ENCODE measurements at regions not wholly inside any gene's neighbourhood (a gene's known extent, or its start where the extent isn't known, plus 50 kb on each side); places are given as distances from the start of the nearest gene placed in this dataset.

DNA sequence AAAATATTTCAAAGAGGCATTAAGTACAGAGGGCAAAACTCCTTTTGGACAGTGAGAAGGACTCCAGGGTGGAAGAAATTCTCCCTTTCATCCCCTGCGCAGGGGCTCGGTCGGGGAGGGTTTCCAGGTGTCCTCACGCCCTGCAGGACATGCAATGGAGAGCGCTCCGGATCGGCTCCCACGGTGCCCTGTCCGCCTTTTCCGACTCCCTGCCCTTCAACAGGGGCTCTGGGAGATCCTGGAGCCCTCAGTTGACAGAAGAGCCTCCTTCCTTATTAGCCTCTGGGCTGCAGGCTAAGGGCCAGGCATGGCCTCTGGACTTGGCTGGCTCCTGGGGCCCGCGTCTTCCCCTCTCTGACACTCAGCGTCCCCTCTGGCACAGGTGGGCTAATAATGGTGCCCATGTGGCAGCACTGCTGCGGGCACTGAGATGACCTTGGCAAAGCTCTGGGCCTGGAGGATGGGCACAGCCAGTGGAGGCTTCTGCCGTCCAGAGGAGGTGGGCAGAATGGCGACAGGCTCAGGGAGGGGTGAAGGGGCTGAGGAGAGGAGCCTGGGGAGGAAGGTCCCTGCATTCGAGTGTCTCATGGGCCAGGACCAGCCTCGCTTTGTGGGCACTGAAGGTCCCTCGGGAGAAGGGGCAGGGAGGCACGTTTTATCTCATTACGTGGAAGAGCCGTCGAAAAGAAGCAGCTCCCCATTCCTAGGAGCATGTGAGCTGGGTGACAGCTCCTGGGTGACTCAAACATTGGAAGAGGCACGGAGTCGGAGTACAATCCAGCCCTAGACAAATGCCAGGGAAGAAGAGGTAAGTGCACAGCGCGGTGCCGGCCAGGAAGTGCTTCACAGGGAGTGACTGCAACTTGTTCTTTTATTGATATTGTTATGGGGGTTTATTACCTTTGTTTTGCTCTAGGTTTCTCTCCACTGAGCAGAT lies 161.7 kb downstream of the IRF8 start:
- DNase-seq, result no peak

DNA sequence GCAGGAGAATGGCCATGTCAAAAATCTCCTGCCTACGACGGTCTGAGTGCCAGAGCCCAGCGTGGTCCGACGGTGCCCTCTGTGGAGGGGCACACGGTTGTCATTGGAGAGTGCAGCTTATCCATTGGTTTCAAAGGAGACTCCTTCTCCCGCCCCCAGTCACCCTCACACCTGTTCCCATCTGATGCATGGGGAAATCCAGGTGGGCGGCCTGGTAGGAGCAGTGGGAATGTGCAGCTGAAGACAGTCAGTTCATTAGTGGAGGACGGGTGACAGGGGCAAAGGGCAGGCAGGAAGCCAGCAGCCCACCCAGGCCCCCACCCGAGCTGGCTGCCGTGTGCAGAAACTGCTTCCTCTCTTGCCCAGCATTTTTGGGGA lies 162.3 kb downstream of the IRF8 start:
- no peak for DNase-seq

DNA sequence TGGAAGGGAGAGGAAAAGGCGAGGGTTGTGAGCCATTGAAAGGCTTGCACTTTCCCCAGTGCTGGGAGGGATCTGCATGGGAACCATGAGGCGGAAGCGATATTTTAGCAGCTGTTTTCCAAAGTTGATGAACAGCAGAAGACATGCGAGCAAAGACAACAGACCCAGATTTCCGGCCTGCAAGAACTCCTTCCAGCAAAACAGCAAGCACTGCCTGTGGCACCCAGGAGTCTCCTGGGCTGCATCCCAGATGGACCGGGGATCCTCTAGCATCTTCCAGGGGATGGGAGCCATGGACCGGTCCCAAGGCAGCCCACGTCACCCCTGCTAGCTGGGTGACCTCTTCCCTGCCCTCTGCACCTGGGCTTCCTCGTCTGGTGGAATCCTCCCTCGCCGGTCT lies 162.8 kb downstream of the IRF8 start:
- no peak for DNase-seq

DNA sequence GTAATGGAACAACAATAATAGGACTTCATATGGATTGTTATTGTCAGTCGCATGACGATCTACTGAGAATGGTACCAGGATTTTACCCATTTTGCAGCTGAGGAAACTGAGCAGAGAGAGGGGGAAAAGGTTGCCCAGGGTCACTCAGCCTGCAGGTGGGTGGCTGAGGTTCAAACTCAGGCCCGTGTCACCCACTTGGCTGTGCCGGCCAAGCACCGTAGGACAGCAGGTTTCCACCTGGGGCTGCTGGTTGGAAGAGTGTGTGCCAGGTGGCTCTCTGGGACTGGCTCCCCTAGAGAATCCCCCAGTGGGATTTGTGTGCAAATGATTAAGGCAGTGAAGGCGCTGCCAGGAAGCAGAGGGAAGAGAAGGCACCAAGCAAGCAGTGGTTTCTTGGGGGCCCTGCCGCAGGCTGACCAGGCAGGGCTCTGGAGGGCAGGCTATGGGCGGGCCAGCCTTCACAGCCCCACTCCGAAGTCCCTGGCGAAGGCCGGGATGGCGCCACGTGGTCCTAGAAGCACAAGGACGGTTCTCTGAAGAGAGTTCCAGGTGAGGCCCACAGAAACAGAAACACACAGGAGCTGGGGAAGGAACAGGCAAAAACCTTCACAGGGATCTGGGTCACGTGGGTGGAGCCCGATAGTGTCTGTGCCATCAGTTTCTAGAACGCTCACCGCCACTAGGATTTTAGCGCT lies 163.5 kb downstream of the IRF8 start:
- DNase-seq, result no peak

DNA sequence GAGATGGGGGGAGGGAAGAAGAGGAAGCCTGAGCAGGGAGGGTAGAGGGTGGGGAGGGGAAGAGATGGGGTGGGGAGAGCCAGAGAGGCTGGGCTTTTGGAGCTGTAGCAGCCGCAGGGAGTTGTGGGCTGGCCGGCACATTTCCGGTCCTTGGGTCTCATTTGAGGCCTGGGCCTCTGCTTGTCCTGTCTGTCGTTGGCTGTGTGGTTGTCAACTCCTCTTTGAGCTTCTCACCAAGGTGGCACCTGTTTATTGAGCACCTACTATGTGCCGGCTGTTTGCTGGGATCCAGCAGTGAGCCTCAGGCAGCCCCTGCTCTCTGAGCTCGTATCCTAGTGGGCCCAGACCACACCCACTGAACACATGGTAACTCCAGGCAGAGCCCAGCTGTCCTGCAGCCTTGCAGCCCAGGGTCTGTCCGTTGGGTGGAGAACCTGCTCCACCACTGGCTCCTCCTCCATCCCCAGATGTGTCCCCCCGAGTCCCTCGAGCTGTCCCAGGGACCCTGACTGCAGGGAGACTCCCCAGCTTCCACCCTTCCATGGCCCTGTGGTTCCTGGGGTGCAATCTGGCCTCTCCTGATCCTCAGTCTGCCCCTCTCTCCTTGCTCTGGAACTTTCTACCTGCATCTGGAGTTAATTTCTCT lies 164.9 kb downstream of the IRF8 start:
- no peak for DNase-seq

DNA sequence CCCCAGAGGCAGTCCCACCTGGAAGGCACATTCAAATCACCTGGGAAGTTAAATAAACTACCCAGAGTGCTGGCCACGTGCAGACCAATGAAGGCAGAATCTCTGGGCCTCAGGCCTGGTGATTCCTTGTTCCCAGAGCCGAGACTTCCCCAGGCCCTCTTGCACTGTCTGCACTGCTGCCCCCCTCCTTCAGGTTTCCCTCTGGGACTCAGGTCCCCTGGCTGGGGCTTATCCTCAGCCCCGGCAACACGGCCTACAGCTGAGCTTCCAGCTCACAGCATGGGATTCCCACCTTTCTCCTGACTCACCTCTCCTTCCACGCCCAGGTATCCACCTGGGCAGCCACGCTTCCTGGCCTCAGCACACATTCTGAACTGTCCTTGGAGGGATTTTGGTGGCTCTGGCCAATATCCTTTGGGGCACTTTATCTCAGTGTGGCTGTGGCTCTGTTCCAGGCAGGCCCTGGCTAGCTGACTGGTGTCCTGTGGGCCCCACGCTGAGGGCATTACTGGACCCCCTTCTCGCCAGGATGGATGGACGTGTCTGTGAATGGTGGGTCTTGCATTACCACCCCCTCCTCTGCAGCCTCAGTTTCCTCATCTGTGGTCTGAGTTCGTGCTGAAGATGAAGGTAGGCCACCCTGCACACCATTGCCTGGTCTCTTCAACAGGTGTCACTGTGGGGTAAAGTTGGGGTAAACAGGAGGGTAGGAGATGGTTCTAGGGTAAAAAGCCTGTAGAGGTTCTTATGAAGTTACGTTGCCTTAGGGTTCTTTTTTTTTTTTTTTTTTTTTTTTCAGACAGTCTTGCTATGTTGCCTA lies 165.7 kb downstream of the IRF8 start:
- DNase-seq, result no peak

DNA sequence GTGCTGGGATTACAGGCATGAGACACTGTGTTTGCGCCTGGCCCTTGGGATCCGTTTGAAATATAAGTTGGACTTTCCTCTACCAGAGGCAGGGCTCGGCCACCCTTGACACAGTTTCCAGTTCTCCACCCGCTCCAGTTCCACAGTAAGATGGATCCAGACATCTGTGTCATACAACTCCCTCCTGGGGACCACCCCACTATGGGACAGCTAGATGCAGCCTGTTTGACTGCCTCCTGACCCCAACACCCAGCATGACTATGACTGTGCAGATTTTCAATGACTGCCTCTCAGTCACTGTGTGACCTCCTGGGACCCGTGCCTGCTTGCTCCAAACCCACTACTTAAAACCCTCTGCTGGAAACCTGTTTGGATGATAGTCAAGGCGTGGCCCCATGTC lies 166.7 kb downstream of the IRF8 start:
- no peak for DNase-seq

DNA sequence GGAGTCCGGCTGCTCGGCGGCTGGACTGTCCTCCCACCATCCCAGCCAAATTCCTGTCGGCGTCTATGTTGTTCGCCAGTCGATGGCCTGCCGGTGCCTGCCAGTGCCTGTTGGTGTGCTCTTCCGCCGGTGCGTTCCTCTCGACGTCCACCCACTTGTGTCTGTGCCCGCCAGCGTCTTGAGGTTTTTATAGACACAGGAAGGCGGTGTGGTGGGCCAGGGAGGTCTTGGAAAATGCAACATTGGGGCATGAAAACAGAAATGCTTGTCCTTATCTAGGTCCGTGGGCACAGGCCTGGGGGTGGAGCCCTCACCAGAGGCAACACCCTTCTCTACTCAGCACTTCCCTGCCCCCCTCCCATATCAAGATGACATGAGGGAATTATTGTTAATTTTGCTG lies 167.8 kb downstream of the IRF8 start:
- DNase-seq, result no peak

DNA sequence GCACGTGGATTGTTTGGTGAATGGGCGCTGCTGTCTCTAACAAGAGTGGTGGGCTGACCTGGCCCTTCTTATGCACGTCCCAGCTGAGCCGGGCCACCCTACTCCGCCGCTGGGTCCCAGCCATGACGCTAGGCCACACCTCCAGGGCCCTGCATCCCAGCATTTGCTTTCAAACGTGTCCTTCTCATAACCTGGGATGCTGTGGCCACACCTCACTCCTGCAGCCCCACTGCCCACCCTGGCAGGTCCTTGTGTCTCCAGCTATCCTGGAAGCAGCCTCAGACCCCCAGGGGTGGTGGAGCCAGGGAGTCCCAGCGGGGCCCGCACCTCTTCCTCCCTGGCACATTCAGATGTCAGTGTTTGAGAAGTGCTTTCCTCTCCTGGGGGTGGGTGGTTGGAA lies 168.6 kb downstream of the IRF8 start:
- no peak for DNase-seq

DNA sequence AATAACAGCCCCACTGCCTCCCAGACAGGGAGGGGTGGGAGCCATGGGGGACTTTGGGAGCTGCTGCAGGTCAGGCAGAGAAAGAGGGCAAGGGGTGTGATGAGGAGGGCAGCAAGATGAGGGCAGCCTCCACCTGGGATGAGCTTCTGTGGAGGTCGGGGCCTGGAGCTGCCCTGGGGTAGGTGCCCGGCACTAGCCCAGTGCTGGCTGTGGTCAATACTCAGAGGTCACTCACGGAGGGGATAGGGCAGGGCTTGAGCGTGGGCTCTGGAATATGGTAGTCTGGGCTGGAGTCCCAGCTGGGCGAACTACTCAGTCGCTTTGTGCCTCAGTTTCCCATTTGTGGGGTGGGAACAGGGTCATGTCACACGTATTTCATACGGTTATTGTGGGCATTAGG lies 169.0 kb downstream of the IRF8 start:
- DNase-seq, result no peak

DNA sequence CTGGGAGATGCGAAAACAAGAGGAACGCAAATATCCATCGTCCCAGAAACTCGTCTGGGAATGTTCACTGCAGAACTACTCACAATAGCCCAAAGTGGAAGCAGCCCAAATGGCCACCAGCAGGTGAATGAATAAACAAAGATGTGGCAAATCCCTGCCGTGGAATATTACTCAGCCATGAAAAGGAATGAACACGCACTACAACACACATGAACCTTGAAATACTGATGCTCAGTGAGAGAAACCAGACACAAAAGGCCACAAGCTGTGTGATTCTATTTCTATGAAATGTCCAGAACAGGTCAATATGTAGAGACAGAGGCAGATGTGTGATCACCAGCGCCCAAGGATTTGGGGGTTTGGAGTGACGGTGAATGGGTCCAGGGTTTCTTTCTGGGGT lies 169.8 kb downstream of the IRF8 start:
- DNase-seq, result no peak

DNA sequence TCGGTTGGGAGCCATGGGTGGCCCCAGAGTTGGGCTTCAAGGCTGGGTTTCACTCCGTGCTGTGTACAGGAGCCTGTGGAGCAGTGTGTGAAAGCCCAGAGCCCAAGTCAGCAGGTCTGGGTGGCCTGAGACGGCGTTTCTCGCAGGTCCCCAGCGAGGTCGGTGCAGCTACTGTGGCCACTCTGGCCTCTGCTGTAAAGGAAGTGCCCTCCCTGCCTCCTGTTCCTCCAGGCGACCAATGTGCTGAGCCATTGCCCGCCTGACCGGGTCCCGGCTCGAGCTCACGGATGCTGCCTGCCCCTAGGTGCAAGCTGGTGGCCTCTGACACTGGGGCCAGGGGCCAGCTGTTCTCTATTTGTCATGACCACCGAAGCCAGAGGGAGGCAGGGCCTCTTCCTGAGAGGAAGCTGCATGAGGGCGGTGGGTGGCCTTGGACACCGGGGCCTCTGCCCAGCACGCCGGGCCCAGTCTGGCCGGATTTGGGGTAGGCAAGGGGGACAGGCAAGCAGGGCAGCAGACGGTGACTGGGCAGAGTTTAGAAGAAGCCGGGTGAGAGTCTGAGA lies 170.9 kb downstream of the IRF8 start:
- DNase-seq, result no peak

DNA sequence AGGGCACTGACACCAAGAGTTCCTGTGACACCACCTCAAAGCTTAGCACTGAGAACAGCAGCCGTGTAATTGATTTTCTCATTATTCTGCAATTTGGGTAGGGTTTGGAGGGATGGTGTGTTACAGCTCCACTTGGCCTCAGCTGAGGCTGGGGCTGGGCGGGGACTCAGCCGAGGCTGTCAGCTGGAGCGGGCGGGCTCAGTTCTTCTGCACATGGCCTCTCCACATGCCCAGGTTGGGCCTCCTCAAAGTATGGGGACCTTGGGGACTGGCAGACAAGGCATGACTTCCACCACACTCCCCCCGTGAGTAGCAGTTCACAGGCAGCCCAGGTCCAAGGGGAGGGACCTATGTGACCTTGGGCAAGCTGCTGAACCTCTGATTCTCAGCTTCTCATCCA lies 171.5 kb downstream of the IRF8 start:
- no peak for DNase-seq

DNA sequence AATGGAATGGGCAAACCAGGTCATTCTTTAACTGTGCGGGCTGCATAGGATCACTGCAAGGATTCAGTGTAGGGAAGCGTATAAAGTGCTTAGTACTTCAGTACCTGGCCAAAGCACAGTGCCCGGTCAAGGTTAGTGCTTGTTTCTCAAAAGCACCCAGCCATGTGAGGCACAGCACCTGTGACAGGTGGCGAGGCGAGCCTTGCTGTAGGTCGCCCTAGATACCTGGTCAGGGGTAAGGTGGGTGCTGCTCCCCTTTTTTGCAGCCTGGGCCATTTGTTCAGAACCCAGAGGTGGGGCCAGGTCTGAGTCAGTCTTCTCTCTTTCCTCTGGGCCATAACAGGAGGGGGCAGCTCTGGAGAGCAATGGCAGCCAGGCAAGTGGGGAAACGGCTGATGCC lies 172.0 kb downstream of the IRF8 start:
- no peak for DNase-seq

DNA sequence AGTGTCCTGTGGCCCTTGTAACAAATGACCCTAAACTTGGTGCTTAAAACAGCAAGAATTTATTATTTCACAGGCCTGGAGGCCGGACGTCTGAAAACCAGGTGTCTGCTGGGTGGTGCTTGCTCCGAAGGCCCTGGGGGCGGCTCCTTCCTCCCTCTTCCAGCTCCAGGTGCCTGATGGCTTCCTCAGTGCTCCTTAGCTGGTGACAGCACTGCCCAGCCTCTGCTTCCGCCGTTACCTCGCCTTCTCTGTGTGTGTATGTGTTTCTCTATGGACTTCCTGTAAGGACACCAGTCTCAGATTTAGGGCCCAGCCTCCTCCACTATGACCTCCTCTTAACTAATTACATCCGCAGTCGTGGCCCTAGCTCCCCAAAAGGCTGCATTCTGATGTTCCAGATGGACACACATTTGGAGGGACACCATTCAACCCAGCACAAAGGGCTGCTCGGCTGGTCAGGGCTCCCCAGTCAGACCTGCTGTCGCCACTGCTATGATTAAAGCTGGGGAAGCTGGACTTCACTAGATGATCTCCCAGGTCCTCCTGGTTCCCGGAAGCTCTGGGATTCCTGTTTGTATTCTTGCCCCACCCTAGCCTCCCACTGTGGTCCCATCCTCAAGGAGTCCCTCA lies 172.8 kb downstream of the IRF8 start:
- no peak for DNase-seq

DNA sequence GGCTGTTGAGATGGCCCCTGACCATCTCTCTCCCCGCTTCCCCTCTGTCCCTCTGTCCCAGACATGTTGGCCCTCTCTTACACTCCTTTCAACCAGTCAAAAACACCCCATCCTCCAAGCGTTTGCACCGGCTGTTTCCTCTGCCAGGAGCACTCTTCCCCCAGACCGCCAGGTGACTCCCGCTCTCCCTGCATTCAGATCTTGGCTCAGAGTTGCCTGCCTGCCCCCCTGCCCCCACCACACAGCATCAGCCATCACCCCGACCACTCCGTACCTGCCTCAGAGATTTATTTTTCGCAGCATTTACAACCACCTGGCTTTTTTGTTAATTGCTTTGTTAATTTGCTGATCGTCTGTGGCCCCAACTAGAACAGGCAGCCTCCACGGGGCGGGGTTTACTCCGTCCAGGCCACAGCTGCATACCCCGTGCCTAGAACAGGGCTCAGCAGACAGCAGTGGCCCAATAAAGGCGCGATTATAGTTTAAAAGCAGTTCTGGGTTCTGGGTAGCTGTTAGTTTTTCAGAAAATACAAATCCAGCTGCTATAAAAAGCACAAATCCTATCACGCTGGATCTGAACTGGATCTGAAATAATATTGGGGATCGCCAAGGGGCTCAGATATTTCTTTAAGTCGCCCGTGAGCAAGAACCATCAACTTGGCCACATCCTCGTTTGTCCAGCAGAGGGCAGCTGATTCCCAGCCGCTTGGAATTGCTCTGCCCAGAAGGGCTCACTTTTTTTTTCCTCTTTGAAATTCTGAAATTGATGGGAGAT lies 173.6 kb downstream of the IRF8 start:
- DNase-seq, result peak; percentile 70

DNA sequence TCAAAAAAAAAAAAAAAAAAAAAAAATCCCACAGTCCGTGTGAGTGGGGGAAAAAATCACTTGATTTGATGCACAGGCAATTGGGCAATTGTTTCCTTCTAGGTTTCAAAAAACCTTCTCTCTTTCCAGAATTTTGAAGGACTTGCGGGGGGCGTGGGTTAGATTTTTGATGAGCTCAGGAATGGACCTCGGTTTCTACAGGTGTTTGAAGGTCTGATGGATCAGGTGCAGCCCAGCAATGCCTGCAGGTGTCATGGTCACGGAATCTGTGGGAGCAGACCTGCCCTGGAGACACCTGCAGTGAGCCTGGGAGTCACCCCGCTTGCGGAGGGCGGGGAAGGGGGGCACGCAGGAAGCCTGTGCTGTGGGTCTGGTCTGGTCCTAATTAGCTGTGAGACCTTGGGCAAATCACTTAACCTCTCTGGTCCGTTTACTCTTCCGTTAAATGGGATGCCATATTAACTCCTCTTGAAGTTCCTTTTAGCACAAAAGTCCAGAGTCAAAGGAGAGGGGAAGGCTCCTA lies 174.2 kb downstream of the IRF8 start:
- DNase-seq, result no peak

DNA sequence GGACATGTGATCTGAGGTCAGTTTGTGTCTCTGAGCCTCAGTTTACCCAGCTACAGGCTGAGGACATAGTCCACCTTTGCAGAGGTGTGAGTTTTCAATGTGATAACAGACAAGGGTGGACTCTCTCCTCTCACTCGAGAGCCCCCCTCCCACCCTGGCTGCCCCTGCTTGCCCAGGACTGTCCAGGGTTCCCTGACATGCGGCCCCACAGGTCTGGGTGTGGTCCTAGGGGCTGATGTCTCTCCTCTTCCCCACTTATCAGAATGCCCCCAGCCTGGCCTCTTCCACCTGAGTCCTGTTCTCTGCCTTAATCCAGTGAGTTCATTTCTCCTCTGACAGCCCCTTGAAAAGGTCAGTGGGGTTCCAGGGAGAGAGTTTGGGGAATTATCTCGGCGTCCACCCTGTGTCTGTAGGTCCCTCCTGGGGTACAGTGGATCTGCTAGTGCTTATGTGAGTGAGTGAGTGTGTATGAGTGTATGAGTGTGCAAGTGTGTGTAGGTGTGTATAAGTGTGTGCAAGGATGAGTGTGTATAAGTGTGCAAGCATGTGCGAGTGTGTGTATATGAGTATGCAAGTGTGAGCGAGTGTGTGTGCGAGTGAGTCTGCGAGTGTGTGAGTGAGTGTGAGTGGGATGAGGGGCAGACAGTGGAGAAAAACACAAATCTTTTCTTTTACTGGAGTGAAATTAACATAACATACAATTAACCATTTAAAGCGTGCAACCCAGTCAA lies 175.0 kb downstream of the IRF8 start:
- DNase-seq, result no peak
